GM23338 (cell line): ENCODE measurements at regions not wholly inside any gene's neighbourhood (a gene's known extent, or its start where the extent isn't known, plus 50 kb on each side); places are given as distances from the start of the nearest gene placed in this dataset.

Experiments
- ATAC-seq: fragments of 200-7000 bp; cut with Tn5 transposase; 3 replicates; pipeline ENCODE4 v1.9.1; 2020
- DNase-seq: peaks from one replicate; pipeline ENCODE4 v3.0.0-alpha.2; 2015; ENCODE audit warnings: low spot score
- H2AFZ ChIP-seq: fragments of 200-600 bp; sonication (generic); 2 replicates; pipeline ENCODE4 v1.8.0; 2016; ENCODE audit warnings: antibody characterized with exemption, mild to moderate bottlenecking, moderate library complexity
- H3F3A ChIP-seq: fragments of 200-600 bp; sonication (generic); replicated peaks from 2 replicates; pipeline ENCODE4 v1.8.0; 2017; ENCODE audit warnings: antibody characterized with exemption, mixed run types, low read depth
- H3K27ac ChIP-seq: fragments of 200-600 bp; sonication (generic); 2 replicates; pipeline ENCODE4 v1.6.1; 2016; ENCODE audit warnings: low read depth
- H3K27me3 ChIP-seq: fragments of 200-600 bp; sonication (generic); 2 replicates; pipeline ENCODE4 v1.8.0; 2016; ENCODE audit warnings: mild to moderate bottlenecking, mixed run types, moderate library complexity; ENCODE audit not compliant: insufficient read depth
- H3K36me3 ChIP-seq: fragments of 200-600 bp; sonication (generic); 2 replicates; pipeline ENCODE4 v1.8.0; 2016; ENCODE audit warnings: mild to moderate bottlenecking; ENCODE audit not compliant: insufficient read depth
- H3K4me1 ChIP-seq: fragments of 200-600 bp; sonication (generic); 2 replicates; pipeline ENCODE4 v1.8.0; 2016; ENCODE audit warnings: mild to moderate bottlenecking, moderate library complexity; ENCODE audit not compliant: insufficient read depth
- H3K4me2 ChIP-seq: fragments of 200-600 bp; sonication (generic); 2 replicates; pipeline ENCODE4 v1.7.1; 2017; ENCODE audit warnings: mixed run types
- H3K4me3 ChIP-seq: fragments of 200-600 bp; sonication (generic); 2 replicates; pipeline ENCODE4 v1.6.1; 2016; ENCODE audit warnings: mixed run types
- H3K79me2 ChIP-seq: fragments of 200-600 bp; sonication (generic); replicated peaks from 2 replicates; pipeline ENCODE4 v1.8.0; 2017; ENCODE audit warnings: mild to moderate bottlenecking; ENCODE audit not compliant: insufficient read depth
- H3K9me2 ChIP-seq: fragments of 200-600 bp; sonication (generic); 2 replicates; pipeline ENCODE4 v1.8.0; 2017; ENCODE audit not compliant: insufficient read depth
- H4K20me1 ChIP-seq: fragments of 200-600 bp; sonication (generic); replicated peaks from 2 replicates; pipeline ENCODE4 v1.8.0; 2017; ENCODE audit warnings: mild to moderate bottlenecking; ENCODE audit not compliant: insufficient read depth
- H3K27ac Mint-ChIP-seq: 2 replicates; pipeline ENCODE4 v1.8.0; 2020; ENCODE audit warnings: inconsistent platforms, mild to moderate bottlenecking, moderate library complexity, mixed read lengths
- H3K27me3 Mint-ChIP-seq: 3 replicates; pipeline ENCODE4 v1.8.0; 2022; ENCODE audit warnings: low read depth, mild to moderate bottlenecking, moderate library complexity, mixed read lengths, inconsistent platforms; ENCODE audit not compliant: insufficient read depth, poor library complexity
- H3K36me3 Mint-ChIP-seq: 3 replicates; pipeline ENCODE4 v1.8.0; 2021; ENCODE audit warnings: low read depth, mild to moderate bottlenecking, inconsistent platforms, moderate library complexity, mixed read lengths
- H3K4me1 Mint-ChIP-seq: 3 replicates; pipeline ENCODE4 v1.8.0; 2020; ENCODE audit warnings: mild to moderate bottlenecking, inconsistent platforms, mixed read lengths
- H3K4me3 Mint-ChIP-seq: 3 replicates; pipeline ENCODE4 v1.8.0; 2021; ENCODE audit warnings: moderate library complexity, mild to moderate bottlenecking, inconsistent platforms, mixed read lengths
- H3K9me3 Mint-ChIP-seq: 3 replicates; pipeline ENCODE4 v1.8.0; 2020; ENCODE audit warnings: moderate library complexity, mild to moderate bottlenecking, inconsistent platforms, mixed read lengths
- ETS1 ChIP-seq: IDR thresholded peaks from 2 replicates; pipeline ENCODE4 v1.6.1; 2016; ENCODE audit warnings: antibody characterized with exemption
- EZH2 ChIP-seq: fragments of 200-600 bp; sonication (generic); IDR thresholded peaks from one replicate; pipeline ENCODE4 v1.8.0; 2017; ENCODE audit warnings: antibody characterized with exemption, mild to moderate bottlenecking, low read depth; ENCODE audit not compliant: unreplicated experiment
- JUNB ChIP-seq: IDR thresholded peaks from one replicate; pipeline ENCODE4 v1.6.1; 2016; ENCODE audit warnings: antibody characterized with exemption; ENCODE audit not compliant: unreplicated experiment
- NANOG ChIP-seq: IDR thresholded peaks from 2 replicates; pipeline ENCODE4 v1.6.1; 2016; ENCODE audit warnings: antibody characterized with exemption, borderline replicate concordance
- POLR2AphosphoS5 ChIP-seq: IDR thresholded peaks from 2 replicates; pipeline ENCODE4 v1.6.1; 2016; ENCODE audit warnings: antibody characterized with exemption, low read depth
- STAT1 ChIP-seq: IDR thresholded peaks from one replicate; pipeline ENCODE4 v1.6.1; 2016; ENCODE audit warnings: antibody characterized with exemption; ENCODE audit not compliant: unreplicated experiment
- ZNF114 ChIP-seq: fragments of 250-450 bp; sonication (Bioruptor Pico); IDR thresholded peaks from 2 replicates; pipeline ENCODE4 v1.5.0; 2020; ENCODE audit warnings: mild to moderate bottlenecking, moderate library complexity
- ZNF331 ChIP-seq: fragments of 250-450 bp; sonication (Bioruptor Pico); IDR thresholded peaks from 2 replicates; pipeline ENCODE4 v1.5.0; 2020; ENCODE audit warnings: low read depth, mild to moderate bottlenecking, moderate library complexity
- TF ChIP-seq, protein P1 (sequence below): fragments of 250-450 bp; sonication (Bioruptor Pico); IDR thresholded peaks from 2 replicates; pipeline ENCODE4 v1.5.0; 2020; ENCODE audit warnings: mild to moderate bottlenecking, moderate library complexity
- TF ChIP-seq, protein P2 (sequence below), 2 experiments: fragments of 200-600 bp in 1 of 2; sonication (generic) in 1 of 2; conservative IDR thresholded peaks; 2 replicates each; pipeline versions ENCODE4 v1.5.1 to v1.6.1; 2016 to 2017; ENCODE audit warnings: antibody characterized with exemption in 2 of 2, low read depth in 2 of 2, mild to moderate bottlenecking in 2 of 2, moderate library complexity in 1 of 2

DNA sequence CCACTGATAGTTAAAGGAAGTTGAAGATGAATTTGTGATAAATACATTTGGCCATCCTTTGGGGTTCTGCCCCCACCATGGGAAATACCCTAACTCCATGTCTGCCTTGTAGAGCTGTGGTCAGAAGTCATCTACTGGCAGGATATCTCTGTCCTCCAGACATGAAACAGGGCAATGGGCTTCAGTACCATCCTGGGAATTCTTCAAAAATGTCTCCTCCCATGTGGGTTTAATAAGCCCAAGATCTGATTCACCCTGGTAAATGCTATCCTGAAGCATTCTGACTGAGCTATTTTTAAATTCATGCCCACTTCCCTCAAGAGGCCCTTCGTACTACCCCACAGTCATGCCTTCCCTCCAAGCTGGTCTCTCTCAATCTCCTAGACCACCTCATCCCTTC, 113.7 kb upstream of the SLC25A36 start (continued):
- TF ChIP-seq, protein P1, sequence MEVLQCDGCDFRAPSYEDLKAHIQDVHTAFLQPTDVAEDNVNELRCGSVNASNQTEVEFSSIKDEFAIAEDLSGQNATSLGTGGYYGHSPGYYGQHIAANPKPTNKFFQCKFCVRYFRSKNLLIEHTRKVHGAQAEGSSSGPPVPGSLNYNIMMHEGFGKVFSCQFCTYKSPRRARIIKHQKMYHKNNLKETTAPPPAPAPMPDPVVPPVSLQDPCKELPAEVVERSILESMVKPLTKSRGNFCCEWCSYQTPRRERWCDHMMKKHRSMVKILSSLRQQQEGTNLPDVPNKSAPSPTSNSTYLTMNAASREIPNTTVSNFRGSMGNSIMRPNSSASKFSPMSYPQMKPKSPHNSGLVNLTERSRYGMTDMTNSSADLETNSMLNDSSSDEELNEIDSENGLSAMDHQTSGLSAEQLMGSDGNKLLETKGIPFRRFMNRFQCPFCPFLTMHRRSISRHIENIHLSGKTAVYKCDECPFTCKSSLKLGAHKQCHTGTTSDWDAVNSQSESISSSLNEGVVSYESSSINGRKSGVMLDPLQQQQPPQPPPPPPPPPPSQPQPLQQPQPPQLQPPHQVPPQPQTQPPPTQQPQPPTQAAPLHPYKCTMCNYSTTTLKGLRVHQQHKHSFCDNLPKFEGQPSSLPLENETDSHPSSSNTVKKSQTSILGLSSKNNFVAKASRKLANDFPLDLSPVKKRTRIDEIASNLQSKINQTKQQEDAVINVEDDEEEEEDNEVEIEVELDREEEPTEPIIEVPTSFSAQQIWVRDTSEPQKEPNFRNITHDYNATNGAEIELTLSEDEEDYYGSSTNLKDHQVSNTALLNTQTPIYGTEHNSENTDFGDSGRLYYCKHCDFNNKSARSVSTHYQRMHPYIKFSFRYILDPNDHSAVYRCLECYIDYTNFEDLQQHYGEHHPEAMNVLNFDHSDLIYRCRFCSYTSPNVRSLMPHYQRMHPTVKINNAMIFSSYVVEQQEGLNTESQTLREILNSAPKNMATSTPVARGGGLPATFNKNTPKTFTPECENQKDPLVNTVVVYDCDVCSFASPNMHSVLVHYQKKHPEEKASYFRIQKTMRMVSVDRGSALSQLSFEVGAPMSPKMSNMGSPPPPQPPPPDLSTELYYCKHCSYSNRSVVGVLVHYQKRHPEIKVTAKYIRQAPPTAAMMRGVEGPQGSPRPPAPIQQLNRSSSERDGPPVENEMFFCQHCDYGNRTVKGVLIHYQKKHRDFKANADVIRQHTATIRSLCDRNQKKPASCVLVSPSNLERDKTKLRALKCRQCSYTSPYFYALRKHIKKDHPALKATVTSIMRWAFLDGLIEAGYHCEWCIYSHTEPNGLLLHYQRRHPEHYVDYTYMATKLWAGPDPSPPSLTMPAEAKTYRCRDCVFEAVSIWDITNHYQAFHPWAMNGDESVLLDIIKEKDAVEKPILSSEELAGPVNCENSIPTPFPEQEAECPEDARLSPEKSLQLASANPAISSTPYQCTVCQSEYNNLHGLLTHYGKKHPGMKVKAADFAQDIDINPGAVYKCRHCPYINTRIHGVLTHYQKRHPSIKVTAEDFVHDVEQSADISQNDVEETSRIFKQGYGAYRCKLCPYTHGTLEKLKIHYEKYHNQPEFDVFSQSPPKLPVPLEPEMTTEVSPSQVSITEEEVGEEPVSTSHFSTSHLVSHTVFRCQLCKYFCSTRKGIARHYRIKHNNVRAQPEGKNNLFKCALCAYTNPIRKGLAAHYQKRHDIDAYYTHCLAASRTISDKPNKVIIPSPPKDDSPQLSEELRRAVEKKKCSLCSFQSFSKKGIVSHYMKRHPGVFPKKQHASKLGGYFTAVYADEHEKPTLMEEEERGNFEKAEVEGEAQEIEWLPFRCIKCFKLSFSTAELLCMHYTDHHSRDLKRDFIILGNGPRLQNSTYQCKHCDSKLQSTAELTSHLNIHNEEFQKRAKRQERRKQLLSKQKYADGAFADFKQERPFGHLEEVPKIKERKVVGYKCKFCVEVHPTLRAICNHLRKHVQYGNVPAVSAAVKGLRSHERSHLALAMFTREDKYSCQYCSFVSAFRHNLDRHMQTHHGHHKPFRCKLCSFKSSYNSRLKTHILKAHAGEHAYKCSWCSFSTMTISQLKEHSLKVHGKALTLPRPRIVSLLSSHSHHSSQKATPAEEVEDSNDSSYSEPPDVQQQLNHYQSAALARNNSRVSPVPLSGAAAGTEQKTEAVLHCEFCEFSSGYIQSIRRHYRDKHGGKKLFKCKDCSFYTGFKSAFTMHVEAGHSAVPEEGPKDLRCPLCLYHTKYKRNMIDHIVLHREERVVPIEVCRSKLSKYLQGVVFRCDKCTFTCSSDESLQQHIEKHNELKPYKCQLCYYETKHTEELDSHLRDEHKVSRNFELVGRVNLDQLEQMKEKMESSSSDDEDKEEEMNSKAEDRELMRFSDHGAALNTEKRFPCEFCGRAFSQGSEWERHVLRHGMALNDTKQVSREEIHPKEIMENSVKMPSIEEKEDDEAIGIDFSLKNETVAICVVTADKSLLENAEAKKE (CRISPR knock-in tag), result no peak
- no peak for TF ChIP-seq ETS1
- no peak for TF ChIP-seq EZH2

DNA sequence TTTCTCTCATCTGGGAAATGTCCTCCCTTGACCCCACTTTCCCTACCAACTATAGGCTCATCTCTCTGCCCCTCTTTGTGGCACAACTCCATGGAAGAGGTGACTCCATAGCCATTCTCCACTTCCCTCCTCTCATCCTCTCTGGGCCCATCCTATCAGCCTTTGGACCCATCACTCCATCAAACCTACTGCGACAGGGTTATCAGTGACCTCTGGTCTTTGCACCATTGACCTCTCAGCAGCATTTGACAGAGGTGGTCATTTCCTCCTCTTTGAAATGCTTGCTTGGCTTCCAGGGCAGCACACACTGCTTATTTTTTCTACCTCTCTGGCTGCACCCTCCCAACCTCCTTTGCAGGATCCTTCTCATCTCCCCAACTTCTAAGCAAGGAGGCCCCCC, 113.1 kb upstream of the SLC25A36 start:
- no peaks in the 10 kb centered on the region for H3K27me3 ChIP-seq
- no peak overlapping the region for H3K4me3 ChIP-seq
- no peaks in the 10 kb centered on the region for H3F3A ChIP-seq
- H3K27me3 Mint-ChIP-seq, result no peaks in the 10 kb centered on the region
- H4K20me1 ChIP-seq, result no peaks in the 10 kb centered on the region
- ATAC-seq (no peak), DNase-seq (no peak)
- H3K27ac ChIP-seq, result no peak overlapping the region
- no peak overlapping the region for H2AFZ ChIP-seq
- no peaks in the 10 kb centered on the region for H3K36me3 Mint-ChIP-seq
- H3K4me3 Mint-ChIP-seq, result no peak overlapping the region
- no peak for TF ChIP-seq EZH2
- no peak for TF ChIP-seq STAT1
- TF ChIP-seq POLR2AphosphoS5, result no peak
- no peak for TF ChIP-seq ETS1
- TF ChIP-seq, protein P2, sequence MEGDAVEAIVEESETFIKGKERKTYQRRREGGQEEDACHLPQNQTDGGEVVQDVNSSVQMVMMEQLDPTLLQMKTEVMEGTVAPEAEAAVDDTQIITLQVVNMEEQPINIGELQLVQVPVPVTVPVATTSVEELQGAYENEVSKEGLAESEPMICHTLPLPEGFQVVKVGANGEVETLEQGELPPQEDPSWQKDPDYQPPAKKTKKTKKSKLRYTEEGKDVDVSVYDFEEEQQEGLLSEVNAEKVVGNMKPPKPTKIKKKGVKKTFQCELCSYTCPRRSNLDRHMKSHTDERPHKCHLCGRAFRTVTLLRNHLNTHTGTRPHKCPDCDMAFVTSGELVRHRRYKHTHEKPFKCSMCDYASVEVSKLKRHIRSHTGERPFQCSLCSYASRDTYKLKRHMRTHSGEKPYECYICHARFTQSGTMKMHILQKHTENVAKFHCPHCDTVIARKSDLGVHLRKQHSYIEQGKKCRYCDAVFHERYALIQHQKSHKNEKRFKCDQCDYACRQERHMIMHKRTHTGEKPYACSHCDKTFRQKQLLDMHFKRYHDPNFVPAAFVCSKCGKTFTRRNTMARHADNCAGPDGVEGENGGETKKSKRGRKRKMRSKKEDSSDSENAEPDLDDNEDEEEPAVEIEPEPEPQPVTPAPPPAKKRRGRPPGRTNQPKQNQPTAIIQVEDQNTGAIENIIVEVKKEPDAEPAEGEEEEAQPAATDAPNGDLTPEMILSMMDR (conservative IDR thresholded peaks at IDR 0.05; ENCODE audit: low read depth in 2 of 2), result no peak
- no peak for TF ChIP-seq NANOG
- no peak for TF ChIP-seq JUNB
- no peak for TF ChIP-seq ZNF114 (CRISPR knock-in tag)
- no peak for TF ChIP-seq ZNF331 (CRISPR knock-in tag)
- H3K36me3 ChIP-seq, result no peaks in the 10 kb centered on the region
- no peaks in the 10 kb centered on the region for H3K4me1 ChIP-seq
- H3K4me2 ChIP-seq, result no peak overlapping the region
- 0 out of 3 replicates have a peak, but pooled peaks cover 2% of the 10 kb centered on the region for H3K4me1 Mint-ChIP-seq
- no peak overlapping the region for H3K27ac Mint-ChIP-seq
- H3K9me3 Mint-ChIP-seq, result no peaks in the 10 kb centered on the region
- peaks cover 9% of the 10 kb centered on the region; the same call in 1 of the 2 replicates for H3K9me2 ChIP-seq
- no peaks in the 10 kb centered on the region for H3K79me2 ChIP-seq
